ENCODE measurements at regions not wholly inside any gene's neighbourhood (a gene's known extent, or its start where the extent isn't known, plus 50 kb on each side); places are given as distances from the start of the nearest gene placed in this dataset.
"Not testable (repeated sequence)": the region's sequence is repeated elsewhere in the genome, so short reads cannot be mapped to it uniquely, and the experiment has no call there.

GRCh38 chr3:130151555-130151954 lies 69.9 kb downstream of the ALG1L2 start:
- H3K36me3 ChIP-seq (ENCODE audit: control insufficient read depth, insufficient read depth, low read length); H3K4me3 ChIP-seq (ENCODE audit: low read depth, low read length); H3K27ac ChIP-seq (ENCODE audit: low read depth, low read length); H3K27me3 ChIP-seq (ENCODE audit: control insufficient read depth, insufficient read depth, low read length); H3K4me1 ChIP-seq (ENCODE audit: control insufficient read depth, insufficient read depth, low read length); DNase-seq (ENCODE audit: low read depth in 4 of 6, low spot score in 6 of 6); H3K9me3 ChIP-seq (ENCODE audit: control insufficient read depth, insufficient read depth, low read length): not testable (repeated sequence)
- WGBS (ENCODE audit: insufficient coverage): 100% methylated on average over 4 of the region's 4 CpGs

- not testable (repeated sequence) for H3K9me3 ChIP-seq (ENCODE audit: control insufficient read depth, insufficient read depth, low read length); H3K27me3 ChIP-seq (ENCODE audit: control insufficient read depth, insufficient read depth, low read length)
- 81% methylated on average over 3 of the region's 8 CpGs for WGBS (ENCODE audit: insufficient coverage)
Observed at GRCh38 chr3:130153247-130153646, 71.6 kb downstream of the ALG1L2 start.

GRCh38 chr3:130155464-130155863 lies 73.8 kb downstream of the ALG1L2 start:
- not testable (repeated sequence) for DNase-seq (ENCODE audit: low read depth in 4 of 6, low spot score in 6 of 6); H3K27ac ChIP-seq (ENCODE audit: low read depth, low read length); H3K4me1 ChIP-seq (ENCODE audit: control insufficient read depth, insufficient read depth, low read length); H3K4me3 ChIP-seq (ENCODE audit: low read depth, low read length); H3K27me3 ChIP-seq (ENCODE audit: control insufficient read depth, insufficient read depth, low read length); H3K36me3 ChIP-seq (ENCODE audit: control insufficient read depth, insufficient read depth, low read length); H3K9me3 ChIP-seq (ENCODE audit: control insufficient read depth, insufficient read depth, low read length)
- WGBS (ENCODE audit: insufficient coverage): no CpG with 5 or more reads among the region's 4 CpGs

More at GRCh38 chr3:130153247-130153646, 71.6 kb downstream of the ALG1L2 start:
- H3K36me3 ChIP-seq (ENCODE audit: control insufficient read depth, insufficient read depth, low read length); H3K4me3 ChIP-seq (ENCODE audit: low read depth, low read length); DNase-seq (ENCODE audit: low read depth in 4 of 6, low spot score in 6 of 6); H3K27ac ChIP-seq (ENCODE audit: low read depth, low read length); H3K4me1 ChIP-seq (ENCODE audit: control insufficient read depth, insufficient read depth, low read length): not testable (repeated sequence)

GRCh38 chr3:130166856-130167255 lies 85.2 kb downstream of the ALG1L2 start:
- not testable (repeated sequence) for DNase-seq (ENCODE audit: low read depth in 4 of 6, low spot score in 6 of 6); H3K4me3 ChIP-seq (ENCODE audit: low read depth, low read length); H3K4me1 ChIP-seq (ENCODE audit: control insufficient read depth, insufficient read depth, low read length); H3K36me3 ChIP-seq (ENCODE audit: control insufficient read depth, insufficient read depth, low read length); H3K27me3 ChIP-seq (ENCODE audit: control insufficient read depth, insufficient read depth, low read length); H3K27ac ChIP-seq (ENCODE audit: low read depth, low read length); H3K9me3 ChIP-seq (ENCODE audit: control insufficient read depth, insufficient read depth, low read length)
- 76% methylated on average over 3 of the region's 4 CpGs for WGBS (ENCODE audit: insufficient coverage)

- DNase-seq (ENCODE audit: low read depth in 4 of 6, low spot score in 6 of 6); H3K4me3 ChIP-seq (ENCODE audit: low read depth, low read length); H3K36me3 ChIP-seq (ENCODE audit: control insufficient read depth, insufficient read depth, low read length); H3K4me1 ChIP-seq (ENCODE audit: control insufficient read depth, insufficient read depth, low read length); H3K27me3 ChIP-seq (ENCODE audit: control insufficient read depth, insufficient read depth, low read length); H3K27ac ChIP-seq (ENCODE audit: low read depth, low read length); H3K9me3 ChIP-seq (ENCODE audit: control insufficient read depth, insufficient read depth, low read length): not testable (repeated sequence)
- WGBS (ENCODE audit: insufficient coverage): 80% methylated on average over 2 of the region's 4 CpGs
Observed at GRCh38 chr3:130175195-130175594, 93.6 kb downstream of the ALG1L2 start.

- 87% methylated on average over 10 of the region's 13 CpGs for WGBS (ENCODE audit: insufficient coverage)
- not testable (repeated sequence) for H3K27ac ChIP-seq (ENCODE audit: low read depth, low read length); H3K4me1 ChIP-seq (ENCODE audit: control insufficient read depth, insufficient read depth, low read length); H3K9me3 ChIP-seq (ENCODE audit: control insufficient read depth, insufficient read depth, low read length); DNase-seq (ENCODE audit: low read depth in 4 of 6, low spot score in 6 of 6); H3K4me3 ChIP-seq (ENCODE audit: low read depth, low read length); H3K27me3 ChIP-seq (ENCODE audit: control insufficient read depth, insufficient read depth, low read length); H3K36me3 ChIP-seq (ENCODE audit: control insufficient read depth, insufficient read depth, low read length)
Observed at GRCh38 chr3:130176476-130177256, 95.0 kb downstream of the ALG1L2 start.

- H3K36me3 ChIP-seq (ENCODE audit: control insufficient read depth, insufficient read depth, low read length); H3K4me3 ChIP-seq (ENCODE audit: low read depth, low read length); H3K27ac ChIP-seq (ENCODE audit: low read depth, low read length); H3K9me3 ChIP-seq (ENCODE audit: control insufficient read depth, insufficient read depth, low read length); DNase-seq (ENCODE audit: low read depth in 4 of 6, low spot score in 6 of 6); H3K4me1 ChIP-seq (ENCODE audit: control insufficient read depth, insufficient read depth, low read length); H3K27me3 ChIP-seq (ENCODE audit: control insufficient read depth, insufficient read depth, low read length): not testable (repeated sequence)
- 58% methylated on average over 2 of the region's 3 CpGs for WGBS (ENCODE audit: insufficient coverage)
Observed at GRCh38 chr3:130178835-130179234, 97.2 kb downstream of the ALG1L2 start.

- not testable (repeated sequence) for H3K36me3 ChIP-seq (ENCODE audit: control insufficient read depth, insufficient read depth, low read length); H3K9me3 ChIP-seq (ENCODE audit: control insufficient read depth, insufficient read depth, low read length); H3K4me3 ChIP-seq (ENCODE audit: low read depth, low read length); H3K27ac ChIP-seq (ENCODE audit: low read depth, low read length); H3K27me3 ChIP-seq (ENCODE audit: control insufficient read depth, insufficient read depth, low read length); H3K4me1 ChIP-seq (ENCODE audit: control insufficient read depth, insufficient read depth, low read length)
- WGBS (ENCODE audit: insufficient coverage): 6% methylated on average over 9 of the region's 11 CpGs
- DNase-seq (ENCODE audit: low read depth in 4 of 6, low spot score in 6 of 6): peak in 5 of 6 donors; percentile 1 to 60 (median 9)
Observed at GRCh38 chr3:130179353-130179970, 97.8 kb downstream of the ALG1L2 start.

- not testable (repeated sequence) for H3K9me3 ChIP-seq (ENCODE audit: control insufficient read depth, insufficient read depth, low read length); H3K27ac ChIP-seq (ENCODE audit: low read depth, low read length); H3K4me1 ChIP-seq (ENCODE audit: control insufficient read depth, insufficient read depth, low read length); H3K4me3 ChIP-seq (ENCODE audit: low read depth, low read length); H3K36me3 ChIP-seq (ENCODE audit: control insufficient read depth, insufficient read depth, low read length); DNase-seq (ENCODE audit: low read depth in 4 of 6, low spot score in 6 of 6); H3K27me3 ChIP-seq (ENCODE audit: control insufficient read depth, insufficient read depth, low read length)
- WGBS (ENCODE audit: insufficient coverage): no CpG with 5 or more reads among the region's 6 CpGs
Observed at GRCh38 chr3:130182475-130182874, 100.8 kb downstream of the ALG1L2 start.

- 81% methylated on average over 3 of the region's 5 CpGs for WGBS (ENCODE audit: insufficient coverage)
- not testable (repeated sequence) for H3K36me3 ChIP-seq (ENCODE audit: control insufficient read depth, insufficient read depth, low read length); H3K9me3 ChIP-seq (ENCODE audit: control insufficient read depth, insufficient read depth, low read length); H3K27ac ChIP-seq (ENCODE audit: low read depth, low read length); H3K4me1 ChIP-seq (ENCODE audit: control insufficient read depth, insufficient read depth, low read length); DNase-seq (ENCODE audit: low read depth in 4 of 6, low spot score in 6 of 6); H3K27me3 ChIP-seq (ENCODE audit: control insufficient read depth, insufficient read depth, low read length); H3K4me3 ChIP-seq (ENCODE audit: low read depth, low read length)
Observed at GRCh38 chr3:130183689-130184088, 102.1 kb downstream of the ALG1L2 start.
